DOHH2 (cell line): ENCODE measurements at regions not wholly inside any gene's neighbourhood (a gene's known extent, or its start where the extent isn't known, plus 50 kb on each side); places are given as distances from the start of the nearest gene placed in this dataset.

ENCODE experiments used
- H3F3A ChIP-seq: fragments of 200-600 bp; sonication (generic), shearing (Covaris generic); 2 replicates; pipeline ENCODE4 v1.6.0; 2016; ENCODE audit warnings: antibody characterized with exemption, mild to moderate bottlenecking; ENCODE audit not compliant: control insufficient read depth, insufficient read depth
- H3K27ac ChIP-seq: fragments of 200-600 bp; sonication (generic); 2 replicates; pipeline ENCODE4 v1.5.1; 2014; ENCODE audit warnings: low read depth, mild to moderate bottlenecking, low read length, moderate library complexity
- H3K27me3 ChIP-seq: fragments of 200-600 bp; sonication (generic); 2 replicates; pipeline ENCODE4 v1.6.1; 2014; ENCODE audit warnings: mild to moderate bottlenecking, low read length, mixed read lengths; ENCODE audit not compliant: control insufficient read depth
- H3K36me3 ChIP-seq: fragments of 200-600 bp; sonication (generic); 2 replicates; pipeline ENCODE4 v1.6.1; 2014; ENCODE audit warnings: mild to moderate bottlenecking, low read length, moderate library complexity, mixed read lengths; ENCODE audit not compliant: control insufficient read depth
- H3K4me1 ChIP-seq: fragments of 200-600 bp; sonication (generic); 2 replicates; pipeline ENCODE4 v1.6.1; 2014; ENCODE audit warnings: mild to moderate bottlenecking, low read length, mixed read lengths; ENCODE audit not compliant: control insufficient read depth
- H3K4me2 ChIP-seq: fragments of 200-600 bp; sonication (generic); 2 replicates; pipeline ENCODE4 v1.6.0; 2014; ENCODE audit warnings: mild to moderate bottlenecking, low read length, moderate library complexity
- H3K4me3 ChIP-seq: fragments of 200-600 bp; sonication (generic); 2 replicates; pipeline ENCODE4 v1.5.1; 2014; ENCODE audit warnings: mild to moderate bottlenecking, low read length, mixed read lengths
- H3K79me2 ChIP-seq: fragments of 200-600 bp; sonication (generic); 2 replicates; pipeline ENCODE4 v1.6.1; 2014; ENCODE audit warnings: mild to moderate bottlenecking, low read length, mixed read lengths; ENCODE audit not compliant: control insufficient read depth
- H3K9me2 ChIP-seq: fragments of 200-600 bp; sonication (generic); replicated peaks from 2 replicates; pipeline ENCODE4 v1.6.1; 2014; ENCODE audit warnings: mild to moderate bottlenecking, low read length, mixed read lengths; ENCODE audit not compliant: control insufficient read depth
- H3K9me3 ChIP-seq: fragments of 200-600 bp; sonication (generic); 2 replicates; pipeline ENCODE4 v1.6.1; 2014; ENCODE audit warnings: antibody characterized with exemption, low read length, mixed read lengths; ENCODE audit not compliant: control insufficient read depth, insufficient read depth
- H4K20me1 ChIP-seq: fragments of 200-600 bp; sonication (generic); 2 replicates; pipeline ENCODE4 v1.6.0; 2014; ENCODE audit warnings: low read depth, mild to moderate bottlenecking, antibody characterized with exemption, low read length, moderate library complexity; ENCODE audit not compliant: control insufficient read depth, insufficient read depth
- EZH2phosphoT487 ChIP-seq: fragments of 200-600 bp; sonication (generic); IDR thresholded peaks from 2 replicates; pipeline ENCODE4 v1.6.1; 2017; ENCODE audit warnings: borderline replicate concordance, mild to moderate bottlenecking, antibody characterized with exemption, low read length, moderate library complexity, mixed read lengths
- TF ChIP-seq, protein P1 (sequence below): fragments of 200-600 bp; sonication (generic); IDR thresholded peaks from one replicate; pipeline ENCODE4 v1.5.1; 2014; ENCODE audit warnings: antibody characterized with exemption, mild to moderate bottlenecking, low read depth, low read length; ENCODE audit not compliant: poor library complexity, severe bottlenecking

DNA sequence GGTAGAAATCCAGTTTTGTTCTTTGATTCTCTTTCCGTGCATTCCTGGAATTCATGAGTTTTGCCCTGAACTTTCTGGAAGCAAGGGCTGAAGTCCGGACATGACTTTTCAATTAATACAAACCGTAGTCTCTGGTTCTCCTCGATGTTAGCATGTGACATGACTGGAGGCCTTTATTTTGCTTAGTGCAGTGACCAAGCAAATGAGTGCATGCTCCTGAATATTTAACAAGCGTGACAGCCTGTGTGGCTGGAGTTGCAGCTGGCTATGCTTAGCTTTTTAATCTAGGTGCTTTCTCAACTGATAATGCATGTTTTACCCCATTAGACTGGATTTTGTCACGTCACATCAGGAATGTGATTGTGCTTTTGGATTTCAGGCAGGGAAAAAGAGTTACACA is 302.1 kb downstream of the MAP2K6 start:
- H3F3A ChIP-seq, result no peaks in the 10 kb centered on the region
- no peaks in the 10 kb centered on the region for H3K79me2 ChIP-seq
- no peaks in the 10 kb centered on the region for H3K9me3 ChIP-seq
- H3K4me3 ChIP-seq, result no peak overlapping the region
- H3K36me3 ChIP-seq, result no peaks in the 10 kb centered on the region
- no peaks in the 10 kb centered on the region for H4K20me1 ChIP-seq
- H3K4me2 ChIP-seq, result no peak overlapping the region
- H3K4me1 ChIP-seq, result no peaks in the 10 kb centered on the region
- no peaks in the 10 kb centered on the region for H3K27me3 ChIP-seq
- H3K9me2 ChIP-seq, result no peaks in the 10 kb centered on the region
- H3K27ac ChIP-seq, result no peak overlapping the region
- no peak for TF ChIP-seq EZH2phosphoT487
- TF ChIP-seq, protein P1, sequence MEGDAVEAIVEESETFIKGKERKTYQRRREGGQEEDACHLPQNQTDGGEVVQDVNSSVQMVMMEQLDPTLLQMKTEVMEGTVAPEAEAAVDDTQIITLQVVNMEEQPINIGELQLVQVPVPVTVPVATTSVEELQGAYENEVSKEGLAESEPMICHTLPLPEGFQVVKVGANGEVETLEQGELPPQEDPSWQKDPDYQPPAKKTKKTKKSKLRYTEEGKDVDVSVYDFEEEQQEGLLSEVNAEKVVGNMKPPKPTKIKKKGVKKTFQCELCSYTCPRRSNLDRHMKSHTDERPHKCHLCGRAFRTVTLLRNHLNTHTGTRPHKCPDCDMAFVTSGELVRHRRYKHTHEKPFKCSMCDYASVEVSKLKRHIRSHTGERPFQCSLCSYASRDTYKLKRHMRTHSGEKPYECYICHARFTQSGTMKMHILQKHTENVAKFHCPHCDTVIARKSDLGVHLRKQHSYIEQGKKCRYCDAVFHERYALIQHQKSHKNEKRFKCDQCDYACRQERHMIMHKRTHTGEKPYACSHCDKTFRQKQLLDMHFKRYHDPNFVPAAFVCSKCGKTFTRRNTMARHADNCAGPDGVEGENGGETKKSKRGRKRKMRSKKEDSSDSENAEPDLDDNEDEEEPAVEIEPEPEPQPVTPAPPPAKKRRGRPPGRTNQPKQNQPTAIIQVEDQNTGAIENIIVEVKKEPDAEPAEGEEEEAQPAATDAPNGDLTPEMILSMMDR, result no peak

DNA sequence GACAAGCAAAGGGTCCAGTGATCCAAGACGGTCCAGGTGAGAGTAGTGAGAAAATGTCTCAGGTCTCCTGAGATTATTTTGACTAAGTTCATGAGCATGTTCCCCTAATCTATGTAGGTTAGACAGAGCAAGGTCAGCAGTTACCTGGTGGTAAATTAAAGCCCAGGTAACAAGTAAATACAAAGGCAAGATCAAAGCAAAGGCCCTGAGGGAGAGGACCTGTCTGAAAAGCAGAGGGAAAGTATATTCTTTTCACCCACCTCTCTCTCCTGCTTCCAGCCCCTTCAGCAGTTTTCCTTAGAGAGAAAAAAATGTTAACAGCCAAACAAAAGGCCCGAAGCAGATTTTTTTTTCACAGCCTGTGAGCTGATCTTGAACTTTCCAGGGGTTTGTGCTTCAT is 302.7 kb downstream of the MAP2K6 start:
- Histone ChIP-seq H3K9me2 (no peaks in the 10 kb centered on the region), H3K36me3 (no peaks in the 10 kb centered on the region), H3K79me2 (no peaks in the 10 kb centered on the region), H3K27ac (no peak overlapping the region), H3K4me2 (no peak overlapping the region), H4K20me1 (no peaks in the 10 kb centered on the region), H3K4me3 (no peak overlapping the region), H3K4me1 (no peaks in the 10 kb centered on the region), H3K9me3 (no peaks in the 10 kb centered on the region), H3F3A (no peaks in the 10 kb centered on the region), H3K27me3 (no peaks in the 10 kb centered on the region)
- no peak for TF ChIP-seq EZH2phosphoT487
- TF ChIP-seq, protein P1, result no peak

DNA sequence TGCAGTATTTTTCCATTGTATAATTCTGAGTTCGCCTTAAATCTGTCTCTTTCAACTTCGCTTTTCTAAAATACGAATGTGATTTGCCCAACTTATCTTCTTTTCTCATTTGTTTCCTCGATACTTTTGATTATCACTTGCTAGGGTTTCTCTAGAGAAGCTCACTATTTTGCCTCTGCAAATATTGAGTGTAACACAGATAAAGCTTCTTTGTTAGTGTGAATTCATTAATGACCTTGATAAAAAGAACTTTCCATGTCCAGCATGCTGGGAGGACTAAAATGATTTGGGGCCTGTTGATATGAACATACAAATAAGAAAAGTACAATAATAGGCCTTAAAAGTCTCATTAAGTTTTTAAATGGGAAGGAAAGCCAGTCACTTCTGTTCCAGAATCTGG is 303.3 kb downstream of the MAP2K6 start:
- Histone ChIP-seq H3K9me2 (no peaks in the 10 kb centered on the region), H3K9me3 (no peaks in the 10 kb centered on the region), H3K27ac (no peak overlapping the region), H4K20me1 (no peaks in the 10 kb centered on the region), H3K27me3 (no peaks in the 10 kb centered on the region), H3K36me3 (no peaks in the 10 kb centered on the region), H3K4me1 (no peaks in the 10 kb centered on the region), H3K4me2 (no peak overlapping the region), H3K79me2 (no peaks in the 10 kb centered on the region), H3K4me3 (no peak overlapping the region), H3F3A (no peaks in the 10 kb centered on the region)
- no peak for TF ChIP-seq EZH2phosphoT487
- TF ChIP-seq, protein P1, result no peak
